Ishikawa (cell line): ENCODE measurements at regions not wholly inside any gene's neighbourhood (a gene's known extent, or its start where the extent isn't known, plus 50 kb on each side); places are given as distances from the start of the nearest gene placed in this dataset.

Experiments used
- CEBPB ChIP-seq: IDR thresholded peaks from 2 replicates; pipeline ENCODE4 v1.6.1; 2012
- CREB1 ChIP-seq: IDR thresholded peaks from 2 replicates; pipeline ENCODE4 v1.6.1; 2012; ENCODE audit warnings: low read depth
- EP300 ChIP-seq: IDR thresholded peaks from 2 replicates; pipeline ENCODE4 v1.6.1; 2012; ENCODE audit warnings: borderline replicate concordance
- FOXM1 ChIP-seq: IDR thresholded peaks from 2 replicates; pipeline ENCODE4 v1.6.1; 2012; ENCODE audit warnings: low read depth, borderline replicate concordance
- RAD21 ChIP-seq: IDR thresholded peaks from 2 replicates; pipeline ENCODE4 v1.6.1; 2012; ENCODE audit warnings: low read depth
- REST ChIP-seq: IDR thresholded peaks from 2 replicates; pipeline ENCODE4 v1.6.1; 2012; ENCODE audit warnings: low read depth, mild to moderate bottlenecking
- TAF1 ChIP-seq: IDR thresholded peaks from 2 replicates; pipeline ENCODE4 v1.6.1; 2012; ENCODE audit warnings: low read depth, mild to moderate bottlenecking
- TEAD4 ChIP-seq: IDR thresholded peaks from 2 replicates; pipeline ENCODE4 v1.6.1; 2012
- USF1 ChIP-seq: IDR thresholded peaks from 2 replicates; pipeline ENCODE4 v1.6.1; 2012
- YY1 ChIP-seq: IDR thresholded peaks from 2 replicates; pipeline ENCODE4 v1.6.1; 2012; ENCODE audit warnings: low read depth
- ZBTB7A ChIP-seq: IDR thresholded peaks from 2 replicates; pipeline ENCODE4 v1.6.1; 2012; ENCODE audit warnings: low read depth
- TF ChIP-seq, protein P1 (sequence below): IDR thresholded peaks from 2 replicates; pipeline ENCODE4 v1.6.1; 2012

GRCh38 chr2:67970542-67970941 lies 92.3 kb downstream of the C1D start:
- TF ChIP-seq REST = no peak
- no peak for TF ChIP-seq RAD21
- no peak for TF ChIP-seq YY1
- TF ChIP-seq, protein P1, sequence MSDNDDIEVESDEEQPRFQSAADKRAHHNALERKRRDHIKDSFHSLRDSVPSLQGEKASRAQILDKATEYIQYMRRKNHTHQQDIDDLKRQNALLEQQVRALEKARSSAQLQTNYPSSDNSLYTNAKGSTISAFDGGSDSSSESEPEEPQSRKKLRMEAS = no peak
- no peak for TF ChIP-seq FOXM1
- TF ChIP-seq CREB1 = no peak
- no peak for TF ChIP-seq TAF1
- TF ChIP-seq CEBPB = no peak
- TF ChIP-seq EP300 = no peak
- TF ChIP-seq ZBTB7A = no peak
- no peak for TF ChIP-seq USF1
- TF ChIP-seq TEAD4 = no peak
